ENCODE measurements at regions not wholly inside any gene's neighbourhood (a gene's known extent, or its start where the extent isn't known, plus 50 kb on each side); places are given as distances from the start of the nearest gene placed in this dataset.

DNA sequence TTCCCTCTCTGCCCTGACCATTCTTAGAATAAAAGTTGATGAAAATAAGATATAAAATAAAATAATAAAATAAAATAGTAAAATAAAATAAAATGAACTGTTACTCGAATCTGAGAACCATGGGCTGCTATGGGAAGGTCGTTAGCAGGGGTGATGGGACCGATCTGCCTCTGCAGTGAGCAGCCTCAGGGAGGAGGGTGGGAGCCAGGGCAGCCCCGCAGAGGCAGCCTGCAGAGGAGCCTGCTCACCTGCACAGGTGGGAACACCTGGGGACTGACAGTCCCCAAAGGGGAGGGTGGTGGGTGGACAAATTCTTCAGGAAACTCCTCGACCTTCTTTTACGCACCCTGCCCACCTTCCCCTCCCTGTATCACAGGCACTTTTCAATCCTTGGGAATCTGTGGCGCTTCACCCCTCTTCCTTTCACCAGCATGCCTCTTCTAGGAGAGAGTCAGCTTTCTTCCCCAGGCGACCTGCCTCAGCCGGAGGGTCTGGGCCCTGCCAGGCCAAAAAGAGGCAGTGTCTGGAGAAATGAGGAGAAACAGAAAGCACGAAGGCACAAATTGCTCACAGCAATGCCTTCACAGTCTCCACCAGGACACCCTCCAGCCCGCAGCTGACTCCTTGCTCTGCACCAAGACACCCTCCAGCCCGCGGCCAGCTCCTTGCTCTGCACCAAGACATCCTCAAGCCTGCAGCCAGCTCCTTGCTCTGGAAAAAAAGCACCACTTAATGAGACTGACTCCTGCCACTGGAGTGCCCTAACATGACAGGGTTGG, 368.4 kb upstream of the SHH start:
- H3K4me3 ChIP-seq (ENCODE audit: low read depth in 1 of 2, low read length in 2 of 2), result no peak overlapping the region
- no peaks in the 10 kb centered on the region for H3K4me1 ChIP-seq (ENCODE audit: control insufficient read depth in 1 of 2, insufficient read depth in 2 of 2, low read length in 2 of 2)
- no peaks in the 10 kb centered on the region for H3K36me3 ChIP-seq (ENCODE audit: control insufficient read depth in 1 of 2, insufficient read depth in 2 of 2, low read length in 2 of 2)
- no peaks in the 10 kb centered on the region for H3K27me3 ChIP-seq (ENCODE audit: low read depth, low read length)
- peaks cover 0 to 7% of the 10 kb centered on the region in 2 donors for H3K9me3 ChIP-seq (ENCODE audit: control insufficient read depth in 1 of 2, low read length in 2 of 2)
- H3K27ac ChIP-seq (ENCODE audit: low read length), result no peak overlapping the region

DNA sequence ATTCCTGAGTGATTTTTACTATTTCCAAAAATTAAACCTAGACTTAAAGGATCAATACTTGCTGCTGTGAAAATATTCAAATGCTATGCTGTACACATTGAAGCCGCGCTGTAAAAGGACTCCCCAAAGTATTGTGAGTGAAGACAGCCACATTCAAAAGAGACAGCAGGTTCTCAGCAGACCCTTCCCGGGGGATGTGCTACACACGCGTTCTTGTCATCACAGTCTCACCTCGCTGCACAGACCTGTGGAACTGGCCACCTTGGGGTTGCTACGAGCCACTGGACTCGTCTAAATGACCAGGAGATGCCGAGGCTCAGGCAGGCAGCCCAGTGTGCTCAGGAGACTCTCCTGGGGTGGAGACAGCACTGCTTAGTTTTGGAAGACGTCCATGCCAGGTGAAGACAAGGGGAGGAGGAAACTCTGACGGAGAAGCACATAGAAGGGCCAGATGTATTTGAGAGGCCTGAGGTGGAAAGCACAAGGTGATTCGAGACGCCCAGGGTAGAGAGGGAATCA, 367.7 kb upstream of the SHH start:
- Histone ChIP-seq H3K27me3 (ENCODE audit: low read depth, low read length) (no peaks in the 10 kb centered on the region), H3K9me3 (ENCODE audit: control insufficient read depth in 1 of 2, low read length in 2 of 2) (no peaks in the 10 kb centered on the region), H3K4me1 (ENCODE audit: control insufficient read depth in 1 of 2, insufficient read depth in 2 of 2, low read length in 2 of 2) (no peaks in the 10 kb centered on the region), H3K4me3 (ENCODE audit: low read depth in 1 of 2, low read length in 2 of 2) (no peak overlapping the region), H3K36me3 (ENCODE audit: control insufficient read depth in 1 of 2, insufficient read depth in 2 of 2, low read length in 2 of 2) (no peaks in the 10 kb centered on the region), H3K27ac (ENCODE audit: low read length) (no peak overlapping the region)

DNA sequence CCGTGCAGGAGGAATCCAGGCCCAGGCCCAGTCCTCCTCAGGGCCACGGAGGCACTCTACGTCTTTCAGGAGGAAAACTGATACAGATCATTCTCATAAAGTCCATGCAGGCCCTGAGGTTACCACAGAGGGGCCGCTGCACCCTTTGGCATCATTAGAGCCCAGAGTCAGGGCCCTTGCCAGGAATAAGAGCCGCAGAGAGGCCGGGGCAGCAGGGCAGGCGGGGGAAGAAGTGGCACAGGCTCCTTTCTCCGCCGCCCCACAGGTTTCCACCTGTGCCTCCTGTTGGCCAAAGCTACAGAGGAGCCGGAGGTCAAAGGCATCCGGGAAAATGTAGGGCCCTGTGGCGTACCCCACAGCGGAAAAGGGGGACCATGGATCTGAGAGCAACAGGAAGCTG, 366.6 kb upstream of the SHH start:
- no peaks in the 10 kb centered on the region for H3K9me3 ChIP-seq (ENCODE audit: control insufficient read depth in 1 of 2, low read length in 2 of 2)
- H3K36me3 ChIP-seq (ENCODE audit: control insufficient read depth in 1 of 2, insufficient read depth in 2 of 2, low read length in 2 of 2), result no peaks in the 10 kb centered on the region
- no peak overlapping the region for H3K27ac ChIP-seq (ENCODE audit: low read length)
- no peak overlapping the region for H3K4me3 ChIP-seq (ENCODE audit: low read depth in 1 of 2, low read length in 2 of 2)
- no peaks in the 10 kb centered on the region for H3K27me3 ChIP-seq (ENCODE audit: low read depth, low read length)
- no peaks in the 10 kb centered on the region for H3K4me1 ChIP-seq (ENCODE audit: control insufficient read depth in 1 of 2, insufficient read depth in 2 of 2, low read length in 2 of 2)

DNA sequence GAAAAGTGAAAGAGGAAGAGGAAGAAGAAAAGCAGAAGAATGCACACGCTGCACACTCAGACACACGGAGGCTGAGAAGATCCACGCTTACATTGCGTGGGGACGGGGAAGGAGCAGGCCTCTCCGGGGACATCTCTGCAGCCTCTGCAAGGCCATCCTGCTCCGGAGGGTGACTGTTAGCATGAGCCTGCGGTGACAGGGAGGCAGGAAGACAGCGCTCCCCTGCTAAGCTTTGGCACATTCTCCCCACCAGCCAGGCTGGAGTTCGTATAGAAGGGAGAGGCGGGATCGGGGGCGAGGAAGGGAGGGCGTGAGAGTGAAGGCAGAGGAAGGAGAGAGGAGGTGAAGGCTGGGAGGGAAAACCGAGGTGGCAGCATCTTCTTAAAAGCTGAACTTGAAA, 366.0 kb upstream of the SHH start:
- H3K4me3 ChIP-seq (ENCODE audit: low read depth in 1 of 2, low read length in 2 of 2), result no peak overlapping the region

DNA sequence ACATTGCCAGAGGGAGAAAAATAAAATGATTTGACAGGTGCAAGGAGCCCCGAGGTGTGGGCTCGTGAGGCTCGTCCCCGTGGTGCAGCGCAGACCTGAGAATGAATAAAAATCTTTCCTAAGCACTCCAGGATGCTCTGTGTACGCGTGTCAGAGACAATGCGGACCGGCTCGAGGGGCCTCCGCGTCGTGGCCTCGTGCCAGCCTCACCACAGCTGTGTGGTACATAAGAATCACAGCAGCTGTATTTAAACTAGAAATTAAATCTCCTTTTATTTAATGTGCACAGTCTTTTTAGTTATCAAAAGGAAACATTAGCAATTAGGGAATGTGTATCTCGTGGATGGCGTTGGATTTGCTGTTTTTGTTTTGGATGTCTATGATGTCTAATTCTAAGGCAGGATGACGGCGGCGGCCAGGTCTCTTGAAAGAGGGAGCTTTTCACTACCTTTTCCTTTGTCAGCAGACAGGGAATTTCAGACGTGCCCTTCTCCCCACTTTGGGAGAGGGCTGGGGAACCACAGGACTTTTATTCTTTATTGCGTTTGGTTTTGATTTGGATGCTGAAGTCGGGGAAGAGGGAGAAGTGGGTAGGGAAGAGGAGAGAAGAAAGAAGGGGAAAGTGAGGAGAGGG, 365.3 kb upstream of the SHH start:
- no peaks in the 10 kb centered on the region for H3K9me3 ChIP-seq (ENCODE audit: control insufficient read depth in 1 of 2, low read length in 2 of 2)
- no peak overlapping the region for H3K4me3 ChIP-seq (ENCODE audit: low read depth in 1 of 2, low read length in 2 of 2)
- no peaks in the 10 kb centered on the region for H3K27me3 ChIP-seq (ENCODE audit: low read depth, low read length)
- no peaks in the 10 kb centered on the region for H3K4me1 ChIP-seq (ENCODE audit: control insufficient read depth in 1 of 2, insufficient read depth in 2 of 2, low read length in 2 of 2)
- H3K36me3 ChIP-seq (ENCODE audit: control insufficient read depth in 1 of 2, insufficient read depth in 2 of 2, low read length in 2 of 2), result no peaks in the 10 kb centered on the region
- no peak overlapping the region for H3K27ac ChIP-seq (ENCODE audit: low read length)

More for the DNA sequence above, 366.0 kb upstream of the SHH start:
- Histone ChIP-seq H3K27me3 (ENCODE audit: low read depth, low read length) (no peaks in the 10 kb centered on the region), H3K4me1 (ENCODE audit: control insufficient read depth in 1 of 2, insufficient read depth in 2 of 2, low read length in 2 of 2) (no peaks in the 10 kb centered on the region), H3K36me3 (ENCODE audit: control insufficient read depth in 1 of 2, insufficient read depth in 2 of 2, low read length in 2 of 2) (no peaks in the 10 kb centered on the region), H3K9me3 (ENCODE audit: control insufficient read depth in 1 of 2, low read length in 2 of 2) (no peaks in the 10 kb centered on the region), H3K27ac (ENCODE audit: low read length) (no peak overlapping the region)

DNA sequence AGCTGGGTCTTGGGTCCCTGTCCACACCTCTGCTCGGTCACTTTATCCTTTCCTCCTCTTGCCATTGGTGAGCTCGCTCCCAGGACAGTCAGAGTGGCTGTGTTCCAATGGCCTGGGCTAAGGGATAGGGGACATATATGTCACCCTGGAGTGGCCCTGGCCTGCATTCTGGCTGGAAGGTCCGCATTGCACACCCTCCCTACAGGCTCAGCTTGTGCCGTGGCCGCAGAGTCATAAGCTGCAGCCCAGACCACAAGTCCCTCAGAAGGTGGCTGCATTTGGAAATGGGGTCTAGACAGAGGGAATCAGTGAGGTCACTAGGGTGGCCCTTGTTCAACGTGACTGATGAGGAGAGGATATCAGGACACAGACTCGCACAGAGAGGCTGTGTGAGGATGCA, 363.8 kb upstream of the SHH start:
- Histone ChIP-seq H3K36me3 (ENCODE audit: control insufficient read depth in 1 of 2, insufficient read depth in 2 of 2, low read length in 2 of 2) (no peaks in the 10 kb centered on the region), H3K4me3 (ENCODE audit: low read depth in 1 of 2, low read length in 2 of 2) (no peak overlapping the region), H3K27me3 (ENCODE audit: low read depth, low read length) (no peaks in the 10 kb centered on the region), H3K9me3 (ENCODE audit: control insufficient read depth in 1 of 2, low read length in 2 of 2) (no peaks in the 10 kb centered on the region), H3K4me1 (ENCODE audit: control insufficient read depth in 1 of 2, insufficient read depth in 2 of 2, low read length in 2 of 2) (no peaks in the 10 kb centered on the region), H3K27ac (ENCODE audit: low read length) (no peak overlapping the region)

DNA sequence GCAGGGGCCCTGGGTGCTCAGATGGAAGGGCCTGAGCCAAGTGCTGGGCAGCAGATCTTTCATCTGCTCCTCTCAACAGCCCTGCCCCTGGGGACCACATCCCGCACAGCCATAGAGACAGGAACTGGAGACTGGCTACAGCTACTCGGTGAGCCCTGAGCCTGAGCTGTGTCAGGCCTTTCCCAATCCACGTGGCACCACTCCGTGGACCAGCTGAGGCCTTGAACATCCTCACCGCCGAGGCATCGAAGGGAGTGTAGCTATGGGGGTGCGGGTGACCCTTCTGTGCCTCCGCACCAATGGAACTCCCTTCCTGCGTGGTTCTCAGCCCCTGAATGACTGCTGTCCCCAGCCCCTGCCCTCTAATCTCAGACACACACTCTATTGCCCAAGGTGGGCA, 362.7 kb upstream of the SHH start:
- H3K27me3 ChIP-seq (ENCODE audit: low read depth, low read length), result no peaks in the 10 kb centered on the region

DNA sequence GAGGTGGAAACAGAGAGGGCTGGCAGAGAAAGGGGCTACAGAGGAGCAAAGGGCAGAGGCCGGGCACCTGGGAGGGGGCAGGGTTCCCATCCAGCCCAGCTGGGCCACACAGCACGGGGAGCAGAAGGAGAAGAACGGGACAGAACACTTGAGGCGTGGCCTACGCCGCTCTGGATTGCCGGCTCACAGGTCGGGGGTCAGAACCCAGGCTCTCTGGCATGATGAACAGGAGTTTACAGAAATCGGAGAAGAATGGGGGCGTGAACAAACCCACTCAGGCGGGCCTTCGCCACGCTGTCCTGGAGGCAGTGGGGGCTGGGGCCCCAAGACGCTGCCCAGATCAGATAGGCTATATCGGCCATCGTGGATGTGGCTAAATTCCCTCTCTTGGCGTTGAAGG, 362.2 kb upstream of the SHH start:
- H3K9me3 ChIP-seq (ENCODE audit: control insufficient read depth in 1 of 2, low read length in 2 of 2), result no peaks in the 10 kb centered on the region

More for the DNA sequence above, 362.7 kb upstream of the SHH start:
- no peak overlapping the region for H3K4me3 ChIP-seq (ENCODE audit: low read depth in 1 of 2, low read length in 2 of 2)
- H3K36me3 ChIP-seq (ENCODE audit: control insufficient read depth in 1 of 2, insufficient read depth in 2 of 2, low read length in 2 of 2), result no peaks in the 10 kb centered on the region
- H3K4me1 ChIP-seq (ENCODE audit: control insufficient read depth in 1 of 2, insufficient read depth in 2 of 2, low read length in 2 of 2), result no peaks in the 10 kb centered on the region
- no peak overlapping the region for H3K27ac ChIP-seq (ENCODE audit: low read length)
- no peaks in the 10 kb centered on the region for H3K9me3 ChIP-seq (ENCODE audit: control insufficient read depth in 1 of 2, low read length in 2 of 2)

DNA sequence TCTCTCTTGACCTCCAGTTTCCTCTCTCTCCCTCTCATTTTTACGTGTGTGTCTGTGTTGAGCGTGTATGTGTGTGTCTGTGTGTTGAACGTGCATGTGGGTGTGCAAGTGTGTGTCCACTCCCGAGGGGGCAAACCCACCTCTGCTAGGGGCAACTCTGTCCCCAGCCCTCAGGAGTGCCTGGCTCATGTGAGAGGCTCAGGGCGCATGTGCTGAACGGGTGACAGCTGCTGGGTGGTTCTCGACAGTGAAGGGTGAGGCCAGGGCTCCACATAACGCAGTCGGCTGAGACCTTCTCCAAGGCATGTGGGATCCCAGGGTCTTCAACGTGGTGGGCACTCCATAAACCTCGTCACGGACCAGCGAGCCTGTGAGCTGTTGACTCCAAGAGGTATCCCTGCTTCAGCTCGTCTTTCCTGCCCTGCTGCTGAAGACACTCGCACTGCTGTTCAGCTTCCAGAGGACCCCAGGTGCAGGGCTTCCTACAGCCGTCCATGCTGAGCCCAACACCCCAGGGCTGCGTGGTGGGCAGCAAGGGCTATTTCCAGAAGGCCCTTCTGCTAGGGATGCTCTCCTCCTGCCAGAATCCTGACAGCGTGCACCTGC, 361.6 kb upstream of the SHH start:
- no peaks in the 10 kb centered on the region for H3K36me3 ChIP-seq (ENCODE audit: control insufficient read depth in 1 of 2, insufficient read depth in 2 of 2, low read length in 2 of 2)
- H3K9me3 ChIP-seq (ENCODE audit: control insufficient read depth in 1 of 2, low read length in 2 of 2), result no peaks in the 10 kb centered on the region
- no peaks in the 10 kb centered on the region for H3K27me3 ChIP-seq (ENCODE audit: low read depth, low read length)
- H3K27ac ChIP-seq (ENCODE audit: low read length), result no peak overlapping the region
- H3K4me3 ChIP-seq (ENCODE audit: low read depth in 1 of 2, low read length in 2 of 2), result no peak overlapping the region
- no peaks in the 10 kb centered on the region for H3K4me1 ChIP-seq (ENCODE audit: control insufficient read depth in 1 of 2, insufficient read depth in 2 of 2, low read length in 2 of 2)

More for the DNA sequence above, 362.2 kb upstream of the SHH start:
- Histone ChIP-seq H3K4me1 (ENCODE audit: control insufficient read depth in 1 of 2, insufficient read depth in 2 of 2, low read length in 2 of 2) (no peaks in the 10 kb centered on the region), H3K4me3 (ENCODE audit: low read depth in 1 of 2, low read length in 2 of 2) (no peak overlapping the region), H3K27ac (ENCODE audit: low read length) (no peak overlapping the region), H3K36me3 (ENCODE audit: control insufficient read depth in 1 of 2, insufficient read depth in 2 of 2, low read length in 2 of 2) (no peaks in the 10 kb centered on the region), H3K27me3 (ENCODE audit: low read depth, low read length) (no peaks in the 10 kb centered on the region)

DNA sequence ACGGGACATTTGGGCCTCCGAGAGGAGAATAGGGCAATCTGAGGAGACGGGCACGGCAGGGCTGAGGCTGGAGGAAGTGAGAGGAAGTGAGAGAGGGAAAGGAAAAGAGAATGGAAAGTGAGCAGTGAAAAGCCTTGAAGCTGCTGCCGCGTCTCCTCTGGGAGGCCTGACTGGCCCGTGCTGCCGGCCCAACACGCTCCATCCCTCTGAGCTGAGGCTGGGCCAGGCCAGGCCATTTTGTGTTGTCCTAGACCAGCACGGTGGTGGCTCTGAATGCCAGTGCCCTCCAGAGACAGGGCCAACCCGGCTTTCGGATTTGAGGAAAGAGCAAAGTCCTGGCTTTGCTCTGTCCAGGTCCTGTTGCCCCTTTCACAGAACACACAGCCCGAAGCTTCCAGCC, 361.1 kb upstream of the SHH start:
- H3K4me3 ChIP-seq (ENCODE audit: low read depth in 1 of 2, low read length in 2 of 2), result no peak overlapping the region
- no peaks in the 10 kb centered on the region for H3K9me3 ChIP-seq (ENCODE audit: control insufficient read depth in 1 of 2, low read length in 2 of 2)
- no peaks in the 10 kb centered on the region for H3K27me3 ChIP-seq (ENCODE audit: low read depth, low read length)
- no peak overlapping the region for H3K27ac ChIP-seq (ENCODE audit: low read length)
- no peaks in the 10 kb centered on the region for H3K4me1 ChIP-seq (ENCODE audit: control insufficient read depth in 1 of 2, insufficient read depth in 2 of 2, low read length in 2 of 2)
- no peaks in the 10 kb centered on the region for H3K36me3 ChIP-seq (ENCODE audit: control insufficient read depth in 1 of 2, insufficient read depth in 2 of 2, low read length in 2 of 2)

DNA sequence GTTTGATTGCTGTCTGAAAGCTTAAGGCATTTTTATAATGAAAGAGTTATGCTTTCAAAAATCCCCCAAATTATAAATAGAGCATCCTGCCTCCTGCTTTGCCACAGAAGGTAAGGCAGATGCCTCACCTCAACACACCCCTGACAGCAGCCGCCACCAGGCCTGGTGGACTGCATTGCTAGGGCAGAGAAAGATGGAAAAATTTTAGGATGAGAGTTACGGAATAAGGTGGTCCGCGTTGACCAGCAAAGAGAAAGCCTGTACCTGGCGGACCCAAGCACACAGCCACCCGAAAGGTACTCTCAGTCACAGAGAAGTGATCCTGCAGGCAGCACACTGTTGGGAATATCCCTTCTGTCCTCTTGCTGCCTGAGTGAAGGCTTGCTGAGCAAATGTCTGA, 360.4 kb upstream of the SHH start:
- Histone ChIP-seq H3K4me1 (ENCODE audit: control insufficient read depth in 1 of 2, insufficient read depth in 2 of 2, low read length in 2 of 2) (no peaks in the 10 kb centered on the region), H3K27me3 (ENCODE audit: low read depth, low read length) (no peaks in the 10 kb centered on the region), H3K36me3 (ENCODE audit: control insufficient read depth in 1 of 2, insufficient read depth in 2 of 2, low read length in 2 of 2) (no peaks in the 10 kb centered on the region), H3K9me3 (ENCODE audit: control insufficient read depth in 1 of 2, low read length in 2 of 2) (no peaks in the 10 kb centered on the region), H3K27ac (ENCODE audit: low read length) (no peak overlapping the region), H3K4me3 (ENCODE audit: low read depth in 1 of 2, low read length in 2 of 2) (no peak overlapping the region)
